PC-3 (cell line): ENCODE measurements at regions not wholly inside any gene's neighbourhood (a gene's known extent, or its start where the extent isn't known, plus 50 kb on each side); places are given as distances from the start of the nearest gene placed in this dataset.

Source experiments
- ATAC-seq: fragments of 200-7000 bp; cut with Tn5 transposase; 2 replicates; pipeline ENCODE4 v1.9.1; 2020; ENCODE audit warnings: mild to moderate bottlenecking, moderate library complexity
- BruUV-seq: library from RNA; stranded (reverse); fragments of 400-500 nt; replicated peaks from 2 replicates; lab custom pipeline; 2021; lab: Mats Ljungman, UMichigan
- CTCF ChIA-PET: fragments of 300-600 bp; sonication (Branson Sonifier 250); formaldehyde crosslinking; loops from one replicate; lab custom pipeline; 2022; ENCODE audit warnings: antibody characterized with exemption; lab: Charles Lee
- POLR2A ChIA-PET: fragments of 300-600 bp; sonication (Branson Sonifier 250); formaldehyde crosslinking; loops from one replicate; lab custom pipeline; 2022; ENCODE audit warnings: antibody characterized with exemption; ENCODE audit not compliant: unreplicated experiment; lab: Charles Lee
- DNase-seq: peaks from one replicate; pipeline ENCODE4 v3.0.0-alpha.2; 2015
- H2AFZ ChIP-seq: fragments of 300-600 bp; sonication (generic); 2 replicates; pipeline ENCODE4 v1.6.0; 2016; ENCODE audit warnings: antibody characterized with exemption, low read length
- H3F3A ChIP-seq: fragments of 300-600 bp; sonication (generic); one replicate; pipeline ENCODE4 v1.6.0; 2017; ENCODE audit warnings: antibody characterized with exemption, low read length, control low read depth, mild to moderate bottlenecking; ENCODE audit not compliant: unreplicated experiment
- H3K27ac ChIP-seq: fragments of 300-600 bp; sonication (generic); 2 replicates; pipeline ENCODE4 v1.5.1; 2016; ENCODE audit warnings: mild to moderate bottlenecking, low read length
- H3K27me3 ChIP-seq: fragments of 300-600 bp; sonication (generic); 2 replicates; pipeline ENCODE4 v1.6.1; 2016; ENCODE audit warnings: low read length, mixed read lengths
- H3K36me3 ChIP-seq: fragments of 300-600 bp; sonication (generic); 2 replicates; pipeline ENCODE4 v1.6.1; 2016; ENCODE audit warnings: low read depth, mixed run types, low read length, mixed read lengths
- H3K4me1 ChIP-seq: fragments of 300-600 bp; sonication (generic); 2 replicates; pipeline ENCODE4 v1.5.1; 2016; ENCODE audit warnings: low read length; ENCODE audit not compliant: insufficient read depth
- H3K4me2 ChIP-seq: fragments of 300-600 bp; sonication (generic); 2 replicates; pipeline ENCODE4 v1.6.0; 2016; ENCODE audit warnings: low read length
- H3K4me3 ChIP-seq: fragments of 300-600 bp; sonication (generic); 2 replicates; pipeline ENCODE4 v1.5.1; 2016; ENCODE audit warnings: mild to moderate bottlenecking, low read length, mixed read lengths
- H3K79me2 ChIP-seq: fragments of 300-600 bp; sonication (generic); 2 replicates; pipeline ENCODE4 v1.6.1; 2017; ENCODE audit warnings: low read length, mixed read lengths
- H3K9ac ChIP-seq: fragments of 300-600 bp; sonication (generic); 2 replicates; pipeline ENCODE4 v1.6.0; 2016; ENCODE audit warnings: mild to moderate bottlenecking, low read length
- H3K9me2 ChIP-seq: fragments of 300-600 bp; sonication (generic); replicated peaks from 2 replicates; pipeline ENCODE4 v1.6.1; 2016; ENCODE audit warnings: mixed run types, low read length, mixed read lengths
- H3K9me3 ChIP-seq: fragments of 300-600 bp; sonication (generic); 2 replicates; pipeline ENCODE4 v1.6.1; 2016; ENCODE audit warnings: low read length, mixed read lengths
- H4K20me1 ChIP-seq: fragments of 300-600 bp; sonication (generic); 2 replicates; pipeline ENCODE4 v1.6.1; 2016; ENCODE audit warnings: low read length, mixed read lengths
- CTCF ChIP-seq: fragments of 300-600 bp; sonication (generic); conservative IDR thresholded peaks from 2 replicates; pipeline ENCODE4 v1.5.1; 2017; ENCODE audit warnings: antibody characterized with exemption, low read depth, mild to moderate bottlenecking, low read length
- EZH2 ChIP-seq: fragments of 300-600 bp; sonication (generic); IDR thresholded peaks from one replicate; pipeline ENCODE4 v1.6.1; 2017; ENCODE audit warnings: antibody characterized with exemption, mild to moderate bottlenecking, low read length; ENCODE audit not compliant: unreplicated experiment
- EZH2phosphoT487 ChIP-seq: fragments of 300-600 bp; sonication (generic); IDR thresholded peaks from 2 replicates; pipeline ENCODE4 v1.6.1; 2018; ENCODE audit warnings: mild to moderate bottlenecking, antibody characterized with exemption, low read length, borderline replicate concordance
- intact Hi-C: fragments of 100-400 bp; cut with micrococcal nuclease; formaldehyde crosslinking; loops from 2 replicates; pipeline ENCODE4 v1.9.0; 2023

- no peaks in the 10 kb centered on the region for H4K20me1 ChIP-seq
- ATAC-seq (no peak), DNase-seq (no peak)
- no peak overlapping the region for H3K27ac ChIP-seq
- CTCF ChIA-PET = no interaction called here
- no peaks in the 10 kb centered on the region for H3K9me3 ChIP-seq
- no peak overlapping the region for H3K4me2 ChIP-seq
- BruUV-seq = no TSS peak
- no peaks in the 10 kb centered on the region for H3K36me3 ChIP-seq
- H3K9me2 ChIP-seq = no peaks in the 10 kb centered on the region
- POLR2A ChIA-PET = no interaction called here
- no peaks in the 10 kb centered on the region for H3K79me2 ChIP-seq
- no peak for TF ChIP-seq EZH2
- no peaks in the 10 kb centered on the region for H3K4me1 ChIP-seq
- H3K27me3 ChIP-seq = 0 out of 2 replicates have a peak, but pooled peaks cover 8% of the 10 kb centered on the region
- no peaks in the 10 kb centered on the region for H3F3A ChIP-seq
- no peak overlapping the region for H3K9ac ChIP-seq
- no peak overlapping the region for H2AFZ ChIP-seq
- H3K4me3 ChIP-seq = no peak overlapping the region
- intact Hi-C loops = no loop called here
These were observed 457.2 kb upstream of the TMPO start for GRCh38 chr12:98058213-98058612.

- Histone ChIP-seq H3K9ac (no peak overlapping the region), H3K4me1 (no peaks in the 10 kb centered on the region), H3K79me2 (no peaks in the 10 kb centered on the region), H3K36me3 (no peaks in the 10 kb centered on the region), H4K20me1 (no peaks in the 10 kb centered on the region), H3K9me3 (no peaks in the 10 kb centered on the region), H3K4me3 (no peak overlapping the region), H2AFZ (no peak overlapping the region), H3K27me3 (0 out of 2 replicates have a peak, but pooled peaks cover 8% of the 10 kb centered on the region), H3K4me2 (no peak overlapping the region), H3F3A (no peaks in the 10 kb centered on the region), H3K9me2 (no peaks in the 10 kb centered on the region), H3K27ac (no peak overlapping the region)
- TF ChIP-seq CTCF (no peak), EZH2 (no peak), EZH2phosphoT487 (no peak)
- intact Hi-C loops = no loop called here
- ChIA-PET CTCF (no interaction called here), POLR2A (no interaction called here)
- ATAC-seq (no peak), DNase-seq (no peak)
- BruUV-seq = no TSS peak
These were observed 456.6 kb upstream of the TMPO start for GRCh38 chr12:98058838-98059237.

- H3K9ac ChIP-seq = no peak overlapping the region
- no peaks in the 10 kb centered on the region for H3K36me3 ChIP-seq
- no peaks in the 10 kb centered on the region for H3F3A ChIP-seq
- H3K27ac ChIP-seq = no peak overlapping the region
- no peaks in the 10 kb centered on the region for H3K9me3 ChIP-seq
- H4K20me1 ChIP-seq = no peaks in the 10 kb centered on the region
- DNase-seq = no peak
- no peak overlapping the region for H2AFZ ChIP-seq
- H3K79me2 ChIP-seq = no peaks in the 10 kb centered on the region
- no peaks in the 10 kb centered on the region for H3K4me1 ChIP-seq
- TF ChIP-seq EZH2 (no peak), EZH2phosphoT487 (no peak), CTCF (no peak)
- ChIA-PET POLR2A (no interaction called here), CTCF (no interaction called here)
- intact Hi-C loops = no loop called here
- no peak overlapping the region for H3K4me3 ChIP-seq
- H3K9me2 ChIP-seq = no peaks in the 10 kb centered on the region
- no TSS peak for BruUV-seq
- 0 out of 2 replicates have a peak, but pooled peaks cover 8% of the 10 kb centered on the region for H3K27me3 ChIP-seq
- no peak overlapping the region for H3K4me2 ChIP-seq
- ATAC-seq = no peak
These were observed 455.6 kb upstream of the TMPO start for GRCh38 chr12:98059659-98060343.
